SW480 (cell line): ENCODE measurements at regions not wholly inside any gene's neighbourhood (a gene's known extent, or its start where the extent isn't known, plus 50 kb on each side); places are given as distances from the start of the nearest gene placed in this dataset.
"Not testable (repeated sequence)": the region's sequence is repeated elsewhere in the genome, so short reads cannot be mapped to it uniquely, and the experiment has no call there.

ENCODE experiments used
- DNase-seq: peaks from one replicate; pipeline ENCODE4 v3.0.0-alpha.2; 2016; ENCODE audit warnings: low spot score

DNA sequence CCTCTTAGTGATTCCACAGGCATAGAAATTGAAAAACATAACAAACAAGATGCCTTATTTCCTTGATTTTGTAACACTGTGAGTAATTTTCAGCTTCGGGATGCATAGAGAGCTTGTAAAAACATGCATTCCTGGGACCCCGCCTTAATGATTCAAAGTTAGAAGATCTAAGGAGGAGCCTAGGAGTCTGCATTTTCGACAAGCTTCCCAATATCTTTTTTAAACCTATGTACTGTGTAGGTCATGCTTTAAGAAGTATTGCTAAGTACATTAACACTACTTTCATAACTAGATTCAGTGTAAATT, 109.8 kb upstream of the ZNF516 start:
- no peak for DNase-seq

DNA sequence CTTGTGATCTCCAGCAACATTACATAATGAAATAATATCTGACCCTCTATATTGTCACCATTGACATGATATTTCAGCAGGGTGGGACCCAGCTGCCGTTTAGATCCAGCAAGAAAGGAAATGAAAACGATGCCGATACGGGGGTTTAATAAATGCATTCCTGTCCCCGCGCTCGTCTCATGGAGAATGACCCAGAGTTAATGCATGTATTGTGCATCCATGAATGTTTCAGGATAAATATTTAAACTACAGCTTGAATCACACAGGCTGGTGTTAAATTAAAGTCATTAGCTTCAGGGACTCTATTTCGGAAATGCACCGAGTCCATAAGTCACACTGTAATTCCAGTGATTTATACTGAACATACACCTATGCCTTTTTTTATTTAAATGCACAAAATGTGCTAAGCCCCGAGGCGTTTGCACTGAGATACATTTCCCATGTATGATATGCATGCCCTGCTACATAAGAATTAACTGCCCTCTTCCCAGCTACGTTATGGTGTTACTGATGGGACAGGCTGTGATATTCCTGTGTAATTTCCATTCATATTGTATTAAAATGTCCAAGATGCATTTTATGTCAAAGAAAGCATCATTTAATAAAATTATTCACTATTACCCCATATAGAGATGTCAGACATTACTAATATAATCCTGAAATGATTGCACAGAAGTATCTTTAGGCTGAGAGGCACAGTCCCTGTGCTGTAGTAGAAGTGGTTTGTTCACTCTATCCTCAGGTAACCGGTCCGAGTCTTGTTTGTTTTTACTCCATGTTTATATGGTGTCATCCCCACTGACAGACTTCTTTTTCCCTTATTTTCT, 109.3 kb upstream of the ZNF516 start:
- DNase-seq: no peak

DNA sequence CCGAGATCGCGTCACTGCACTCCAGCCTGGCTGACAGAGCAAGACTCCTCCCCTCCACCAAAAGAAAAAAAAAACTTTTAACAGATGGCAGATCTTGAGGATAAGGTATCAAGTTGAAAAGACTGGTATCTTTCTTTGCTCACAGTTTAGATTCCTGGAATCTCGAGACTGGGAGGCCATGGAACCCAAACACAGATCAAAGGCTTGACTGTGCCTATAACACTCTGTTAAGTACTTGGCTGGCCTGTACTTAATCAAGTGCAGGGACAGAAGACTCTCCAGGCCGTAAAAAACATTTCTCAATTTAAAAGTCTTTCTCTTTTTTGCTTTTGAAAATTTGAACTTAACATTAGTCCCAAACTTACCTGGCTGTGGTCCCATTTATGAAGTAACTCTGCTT, 107.1 kb upstream of the ZNF516 start:
- DNase-seq: no peak

DNA sequence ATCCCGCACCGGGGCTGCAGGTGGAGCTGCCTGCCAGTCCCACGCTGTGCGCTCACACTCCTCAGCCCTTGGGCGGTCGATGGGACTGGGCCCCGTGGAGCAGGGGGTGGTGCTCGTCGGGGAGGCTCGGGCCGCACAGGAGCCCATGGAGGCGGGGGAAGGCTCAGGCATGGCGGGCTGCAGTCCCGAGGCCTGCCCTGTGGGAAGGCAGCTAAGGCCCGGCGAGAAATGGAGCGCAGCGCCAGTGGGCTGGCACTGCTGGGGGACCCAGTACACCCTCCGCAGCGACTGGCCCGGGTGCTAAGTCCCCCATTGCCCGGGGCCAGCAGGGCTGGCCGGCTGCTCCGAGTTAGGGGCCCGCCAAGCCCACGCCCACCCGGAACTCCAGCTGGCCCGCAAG, 105.0 kb upstream of the ZNF516 start:
- DNase-seq: not testable (repeated sequence)

DNA sequence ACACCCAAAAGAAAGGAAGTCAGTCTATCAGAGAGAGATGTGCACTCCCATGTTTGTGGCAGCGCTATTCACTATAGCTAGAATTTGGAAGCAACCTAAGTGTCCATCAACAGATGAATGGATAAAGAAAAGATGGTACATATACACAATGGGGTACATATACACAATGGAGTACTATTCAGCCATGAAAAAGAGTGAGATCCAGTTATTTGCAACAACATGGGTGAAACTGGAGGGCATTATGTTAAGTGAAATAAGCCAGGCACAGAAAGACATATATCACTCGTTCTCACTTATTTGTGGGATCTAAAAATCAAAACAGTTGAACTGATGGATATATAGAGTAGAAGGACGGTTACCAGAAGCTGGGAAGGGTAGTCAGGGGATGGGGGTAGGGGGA, 99.9 kb upstream of the ZNF516 start:
- no peak for DNase-seq

DNA sequence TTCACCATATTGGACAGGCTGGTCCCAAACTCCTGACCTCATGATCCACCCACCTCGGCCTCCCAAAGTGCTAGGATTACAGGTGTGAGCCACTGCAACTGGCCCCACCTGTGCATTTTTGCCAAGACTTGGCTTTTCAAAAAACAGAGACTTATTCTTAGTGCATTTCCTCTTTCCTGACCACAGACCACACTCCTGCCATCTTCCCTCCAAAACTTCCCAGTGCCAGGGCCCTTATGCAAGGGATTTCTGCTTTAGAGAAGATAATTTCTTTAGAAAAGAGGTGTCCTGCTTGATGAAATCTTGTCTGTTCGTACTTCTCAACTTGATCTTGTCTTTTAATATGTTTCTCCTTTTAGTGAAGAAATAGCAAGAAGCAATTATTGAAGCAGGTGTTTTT, 98.8 kb upstream of the ZNF516 start:
- no peak for DNase-seq

DNA sequence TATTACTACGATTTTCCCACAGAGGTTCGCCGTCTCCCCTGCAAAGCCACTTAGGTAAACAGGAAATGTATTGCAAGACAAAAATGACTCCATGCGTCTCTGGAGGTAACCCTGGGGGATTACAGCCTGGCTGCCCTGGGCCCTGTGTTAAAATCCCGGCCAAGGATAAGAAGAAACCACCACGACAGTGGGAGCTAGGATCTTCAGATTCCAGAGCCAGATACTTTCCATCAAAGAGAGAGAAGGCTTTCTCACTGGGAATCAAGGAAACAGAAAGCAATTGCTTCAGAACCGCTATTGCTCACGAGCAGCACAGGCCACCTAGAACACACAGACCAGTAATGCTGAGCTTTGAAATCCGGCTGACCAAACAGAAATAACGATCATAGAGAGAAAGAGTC, 97.9 kb upstream of the ZNF516 start:
- DNase-seq: no peak

DNA sequence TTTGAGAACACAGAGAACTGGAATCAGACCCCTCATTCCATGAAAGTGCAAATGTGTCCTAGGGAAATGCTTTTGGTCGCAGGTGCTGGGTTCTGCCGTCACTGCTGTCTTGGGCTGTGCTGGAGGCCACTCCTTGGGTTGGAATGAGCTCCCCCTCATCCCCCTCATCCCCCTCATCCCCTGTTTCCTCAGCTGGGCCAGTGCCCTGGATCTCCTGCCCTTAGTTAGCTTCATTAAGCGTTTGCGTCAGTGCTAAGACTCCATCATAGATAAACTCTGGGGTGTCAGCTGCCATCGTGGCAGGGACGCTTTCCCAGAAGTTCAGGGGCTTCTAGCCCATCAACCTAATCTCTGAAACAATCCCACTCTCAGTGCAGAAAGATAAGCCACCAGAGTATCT, 97.1 kb upstream of the ZNF516 start:
- no peak for DNase-seq

DNA sequence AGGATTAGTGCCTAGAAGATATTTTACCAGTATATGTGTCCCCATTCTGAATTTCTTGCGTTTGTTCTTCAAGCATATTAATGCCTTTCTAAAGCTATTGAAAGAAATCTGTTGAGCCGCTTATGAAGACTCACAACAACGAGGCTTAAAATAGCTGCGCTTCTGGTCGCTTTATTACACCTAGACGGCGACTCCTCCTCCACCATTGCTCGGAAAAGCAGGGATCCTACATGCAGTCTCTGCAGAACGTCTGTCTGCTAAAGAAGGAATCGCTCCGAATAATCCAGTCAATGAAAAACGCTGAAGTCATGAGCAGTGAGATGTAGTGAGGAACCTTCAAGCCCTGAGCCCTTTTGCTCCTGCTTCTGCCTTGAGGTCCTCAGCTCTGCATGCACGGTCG, 94.8 kb upstream of the ZNF516 start:
- DNase-seq: no peak

DNA sequence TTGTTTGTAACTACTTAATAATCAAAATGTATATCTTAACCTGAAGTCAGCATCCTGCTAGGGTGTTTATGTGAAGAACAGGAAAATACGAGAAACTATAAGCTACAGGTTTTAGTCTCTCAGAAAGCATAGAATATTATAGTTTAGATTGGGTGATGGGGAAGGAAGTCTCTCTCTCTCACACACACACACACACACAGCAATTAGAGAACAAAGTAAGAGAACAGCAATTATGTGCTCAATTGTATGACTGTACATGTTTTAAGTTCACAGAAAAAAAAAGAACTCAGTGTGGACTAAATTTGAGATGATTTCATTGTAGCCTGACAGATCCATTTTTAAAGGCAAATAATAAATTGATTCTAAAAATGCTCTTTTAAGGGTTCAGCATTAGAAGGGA, 94.3 kb upstream of the ZNF516 start:
- no peak for DNase-seq

DNA sequence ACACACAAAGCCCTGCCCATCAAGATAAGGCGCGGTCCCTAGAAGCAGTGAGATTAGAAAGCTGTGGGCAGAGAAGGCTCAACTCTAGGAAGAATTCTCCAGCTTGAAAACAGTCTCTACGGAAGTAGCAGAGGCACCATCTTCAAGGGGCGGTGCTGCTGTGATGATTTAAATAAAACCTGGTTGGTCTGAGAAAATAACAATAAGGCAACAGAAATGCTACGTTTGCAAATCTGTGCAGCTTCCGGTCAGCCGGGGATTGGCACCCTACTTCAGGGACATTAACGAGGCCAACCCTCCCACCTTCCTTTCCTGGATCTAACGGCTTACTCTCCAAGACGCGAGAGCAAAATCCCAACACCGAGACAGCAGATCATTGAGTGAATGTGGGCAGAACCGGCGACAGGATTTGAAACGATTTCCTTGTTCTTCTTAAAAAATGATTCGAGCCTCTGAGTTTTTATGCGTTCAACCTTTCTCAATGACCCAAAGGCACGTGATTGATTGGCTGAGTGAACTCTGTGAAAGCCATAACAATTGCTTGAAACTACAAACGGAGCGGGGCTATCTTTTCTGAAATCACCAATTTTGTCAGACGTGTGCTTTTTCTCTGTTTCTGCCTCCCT, 93.7 kb upstream of the ZNF516 start:
- DNase-seq: no peak

DNA sequence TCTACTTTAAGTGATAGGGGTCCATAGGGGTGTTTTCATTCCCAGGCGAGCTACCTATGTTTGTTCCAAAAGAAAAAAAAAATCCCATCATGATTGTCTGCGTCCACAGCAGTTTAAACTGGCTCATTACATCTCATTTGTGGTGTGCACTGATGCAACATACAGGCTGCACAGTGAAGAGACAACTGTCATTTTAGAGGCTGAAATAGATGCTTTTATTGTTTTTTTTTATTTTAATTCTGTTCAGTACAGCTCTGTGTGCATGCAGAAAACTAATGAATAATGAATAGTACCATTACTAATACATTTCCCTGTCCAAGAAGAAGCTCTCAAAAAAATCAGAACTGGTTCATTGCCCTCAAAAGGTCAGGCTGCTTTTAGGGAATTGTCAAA, 92.8 kb upstream of the ZNF516 start:
- no peak for DNase-seq

DNA sequence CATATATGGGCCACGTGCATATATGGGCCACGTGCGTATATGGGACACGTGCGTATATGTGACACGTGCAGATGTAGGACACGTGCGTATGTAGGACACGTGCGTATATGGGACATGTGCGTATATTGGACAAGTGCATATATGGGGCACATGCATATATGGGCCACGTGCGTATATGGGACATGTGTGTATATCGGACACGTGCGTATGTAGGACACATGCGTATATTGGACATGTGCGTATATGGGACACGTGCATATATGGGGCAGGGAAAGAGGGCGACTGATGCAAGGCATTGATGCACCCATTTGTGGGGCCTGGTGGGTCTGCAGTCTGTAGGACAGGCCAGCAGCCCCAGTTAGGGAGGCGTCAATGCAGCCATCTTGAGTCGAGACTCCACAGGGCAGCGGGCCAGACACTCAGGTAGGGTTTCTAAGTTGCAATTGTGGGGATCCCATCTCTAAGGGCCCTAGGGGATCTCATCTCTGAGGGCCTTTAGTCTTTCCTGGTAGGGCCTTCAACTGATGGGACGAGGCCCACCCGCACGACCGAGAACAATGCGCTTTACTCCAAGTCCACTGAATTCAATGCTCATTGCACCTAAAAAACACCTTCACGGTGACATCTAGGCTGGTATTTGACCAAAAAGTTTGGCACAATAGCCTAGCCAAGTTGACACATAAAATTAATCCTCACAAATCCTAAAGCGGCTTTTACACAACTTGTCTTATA, 92.3 kb upstream of the ZNF516 start:
- DNase-seq: no peak

DNA sequence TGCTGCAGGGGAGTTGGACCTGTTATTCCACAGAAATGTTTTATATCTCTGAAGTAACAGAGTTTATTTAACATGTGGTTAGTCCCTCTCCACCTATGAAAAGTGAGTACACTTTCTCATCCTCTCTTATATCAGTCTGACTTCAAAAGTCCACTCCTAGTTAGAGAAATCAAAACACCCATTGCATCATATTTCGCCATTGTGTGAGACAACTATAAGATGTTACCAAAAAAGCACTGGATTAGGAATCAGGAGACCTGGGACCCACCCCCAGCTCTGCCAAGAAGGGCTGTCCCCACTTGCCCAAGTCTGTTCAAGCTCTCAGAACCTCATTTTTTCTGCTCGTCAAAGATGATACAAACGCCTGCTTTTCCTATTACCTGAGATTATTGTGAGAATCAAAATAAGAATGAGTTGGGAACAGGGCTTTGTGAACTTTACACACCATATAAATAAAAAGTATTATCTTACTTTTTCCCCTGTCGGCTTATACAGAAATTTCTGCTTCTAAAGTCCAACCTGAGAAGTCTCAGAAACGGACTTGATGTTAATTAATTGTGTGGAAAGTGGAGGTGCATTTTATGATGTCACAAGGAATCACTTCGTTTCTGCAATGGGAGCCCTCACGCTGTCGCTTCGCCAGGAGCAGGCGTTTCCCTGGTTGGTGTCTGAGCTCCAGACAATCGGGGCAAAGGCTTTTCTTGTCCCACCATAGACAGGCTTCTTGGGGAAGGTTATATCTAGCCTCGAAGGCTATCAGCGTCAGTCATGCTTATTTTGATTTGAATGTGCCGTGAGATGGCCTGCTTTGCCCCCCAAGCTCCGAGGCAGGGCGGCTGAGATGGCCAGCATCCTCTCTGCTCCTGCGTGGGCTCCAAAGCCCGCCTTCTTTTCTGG, 89.6 kb upstream of the ZNF516 start:
- DNase-seq: no peak

DNA sequence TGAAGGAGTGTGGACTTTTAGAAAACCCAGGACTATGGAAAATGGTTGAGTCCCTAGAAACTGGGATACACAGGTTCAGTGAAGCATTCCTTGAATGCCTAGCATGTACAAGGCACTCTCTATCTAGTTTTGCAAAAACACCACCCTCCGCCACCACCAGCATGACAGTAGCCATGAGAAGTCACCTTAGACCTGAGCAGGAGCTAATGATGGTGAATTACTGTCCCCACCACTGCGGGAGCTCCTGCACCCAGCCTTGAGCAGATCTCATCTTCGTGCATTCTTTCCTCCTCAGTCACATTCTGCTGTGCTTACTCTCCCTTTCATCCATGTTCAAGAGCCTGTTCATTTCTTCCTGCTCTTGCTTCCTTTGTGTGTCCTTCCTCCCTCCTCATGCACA, 86.2 kb upstream of the ZNF516 start:
- no peak for DNase-seq

DNA sequence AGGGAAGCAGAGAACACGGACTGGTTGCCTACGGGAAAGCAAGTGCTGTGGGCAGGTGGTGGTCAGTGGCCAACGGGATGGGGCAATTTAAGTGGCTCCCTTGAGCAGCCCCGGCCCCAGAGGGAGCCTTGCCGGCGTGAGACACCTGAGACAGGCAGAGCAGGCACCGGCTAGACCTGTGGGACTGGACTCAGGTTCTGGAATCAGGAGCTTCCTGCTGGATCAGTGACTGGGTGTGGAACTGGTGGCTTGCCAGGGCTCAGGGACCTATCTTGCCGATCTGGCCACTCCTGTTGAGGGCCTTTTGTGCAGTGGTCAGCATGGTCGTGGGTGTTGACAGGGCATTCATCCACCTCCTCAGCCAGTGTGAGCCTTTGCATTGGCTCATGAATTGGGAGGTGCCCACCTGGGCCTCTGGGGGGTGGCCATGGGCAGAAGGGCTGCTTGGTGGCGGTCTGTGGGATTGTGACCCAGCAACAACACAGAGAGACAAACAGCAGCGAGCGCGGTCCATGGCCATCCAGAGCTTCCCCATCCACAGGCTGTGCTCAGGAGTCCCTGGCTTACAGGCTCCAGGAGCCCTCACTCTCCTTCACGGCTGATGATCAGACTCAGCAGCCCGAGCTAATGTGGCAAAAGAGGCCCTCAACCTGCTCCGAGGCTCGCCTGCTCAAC, 85.4 kb upstream of the ZNF516 start:
- no peak for DNase-seq

DNA sequence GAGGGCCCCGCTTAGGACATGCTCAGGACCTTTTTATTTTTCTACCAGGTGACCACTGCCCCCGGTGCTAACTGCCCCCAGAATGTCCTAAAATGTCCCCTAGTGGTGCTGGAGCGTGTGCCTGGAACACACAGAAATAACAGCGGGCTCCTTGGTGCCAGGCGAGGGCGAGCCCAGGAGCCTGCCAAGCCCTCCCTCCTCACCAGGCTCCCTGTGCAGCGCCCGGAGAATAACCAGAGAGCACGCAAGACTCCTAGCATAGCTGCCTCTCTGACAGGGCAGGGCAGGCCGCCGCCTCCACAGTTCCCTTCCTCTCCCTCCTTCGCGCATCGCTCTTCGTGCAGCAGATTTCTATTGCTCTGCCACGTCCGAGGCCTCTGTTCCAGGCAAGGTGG, 84.3 kb upstream of the ZNF516 start:
- DNase-seq: no peak

DNA sequence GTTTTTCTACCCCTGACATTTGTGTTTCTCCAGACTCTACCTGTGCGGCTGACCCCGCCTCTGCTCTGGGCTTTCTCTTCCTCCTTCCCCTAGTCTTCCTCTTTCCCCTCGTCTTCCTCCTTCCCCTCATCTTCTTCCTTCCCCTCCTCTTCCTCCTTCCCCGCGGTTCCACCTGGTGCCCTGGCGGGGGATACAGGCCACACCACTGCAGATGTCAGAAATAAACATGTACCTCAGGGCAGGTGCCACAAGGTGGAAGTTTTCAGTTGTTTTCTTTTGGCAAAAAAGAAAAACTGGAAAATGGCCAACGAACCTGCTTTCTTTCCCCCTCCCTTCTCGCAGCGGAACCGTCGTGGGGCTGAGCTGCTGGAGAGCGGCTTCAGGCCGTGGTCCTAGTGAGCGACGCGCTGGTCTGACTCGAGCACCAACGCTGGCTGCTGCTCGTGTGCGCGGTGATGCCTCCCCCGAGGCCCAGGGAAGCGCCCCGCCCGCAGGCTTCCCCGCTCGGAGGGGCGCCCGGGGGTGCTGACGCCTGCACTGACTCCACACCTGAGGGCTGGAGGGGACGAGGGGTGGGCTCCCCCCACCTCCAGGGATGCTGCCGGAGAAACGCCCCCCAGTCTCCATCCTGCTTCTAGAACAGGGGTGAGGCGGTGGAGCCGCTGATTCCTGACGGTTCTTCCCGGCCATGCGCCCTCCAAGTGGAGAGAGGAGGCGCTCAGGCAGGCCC, 83.7 kb upstream of the ZNF516 start:
- no peak for DNase-seq

DNA sequence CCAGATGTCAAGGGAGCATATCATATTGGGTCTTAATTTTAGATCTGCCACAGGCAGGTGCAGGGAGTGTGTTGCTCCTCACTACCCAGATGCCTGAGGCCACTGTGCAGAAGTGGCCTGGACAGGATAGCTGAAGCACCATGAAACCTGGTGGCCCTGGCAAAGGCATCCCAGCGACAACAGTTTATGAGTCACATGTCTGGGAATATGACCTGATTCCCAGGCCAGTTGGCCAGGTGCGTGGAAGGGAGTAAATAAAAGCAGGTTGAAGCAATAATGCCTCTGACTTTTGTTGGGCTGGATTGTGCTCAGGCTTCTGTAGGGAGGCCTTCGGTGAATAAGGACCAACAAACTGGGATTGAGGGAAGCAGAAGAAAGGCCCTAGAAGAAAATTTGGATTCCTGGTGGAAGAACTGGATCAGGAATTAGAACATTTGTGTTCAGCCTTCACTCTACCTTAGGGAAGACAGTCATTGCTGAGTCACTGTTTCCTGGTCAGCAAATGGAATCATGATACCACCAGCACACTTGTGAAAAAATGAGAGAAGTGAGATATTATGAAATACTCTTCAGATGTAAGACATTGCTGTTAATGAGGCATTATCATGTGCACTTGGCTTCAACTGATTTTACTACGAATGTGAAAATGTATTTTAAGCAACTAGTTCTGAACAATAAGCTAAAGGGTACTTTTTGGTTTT, 78.4 kb upstream of the ZNF516 start:
- DNase-seq: no peak

DNA sequence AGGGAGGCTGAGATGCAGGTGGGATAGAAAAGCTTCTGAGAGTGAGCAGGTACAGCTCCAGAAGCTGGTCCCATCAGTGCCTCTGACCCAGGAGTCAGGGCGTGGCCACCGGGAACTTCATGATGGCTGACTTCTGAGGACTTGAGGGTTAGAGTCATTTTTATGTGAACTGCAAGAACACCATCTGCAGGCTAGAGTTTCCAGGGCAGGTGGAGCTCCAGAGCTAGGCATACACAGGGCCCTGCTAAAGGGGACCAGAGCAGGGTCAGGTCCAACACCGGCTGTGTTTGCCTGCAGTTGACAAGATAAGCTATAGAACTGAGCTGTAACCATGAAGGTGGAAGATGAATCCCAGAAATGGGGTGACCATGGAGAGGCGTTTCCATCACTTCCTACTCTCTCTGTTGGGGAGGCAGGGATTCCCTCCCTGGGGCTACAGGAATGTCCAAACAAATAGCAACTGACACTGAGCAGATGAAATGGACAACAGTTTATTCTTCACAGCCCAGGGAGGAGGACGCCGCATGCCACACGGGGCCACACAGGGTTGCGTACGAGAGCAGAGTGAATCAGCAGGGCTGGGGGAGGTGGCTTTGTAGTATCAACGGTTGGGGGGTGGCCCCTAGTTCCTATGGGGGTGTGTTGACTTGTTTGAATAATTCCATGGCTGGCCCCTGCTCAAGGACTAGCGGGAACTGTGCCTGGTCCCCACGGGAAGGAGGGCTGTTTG, 77.6 kb upstream of the ZNF516 start:
- no peak for DNase-seq
